MM.1S (cell line): ENCODE measurements at regions not wholly inside any gene's neighbourhood (a gene's known extent, or its start where the extent isn't known, plus 50 kb on each side); places are given as distances from the start of the nearest gene placed in this dataset.

ENCODE experiments used
- DNase-seq: peaks from one replicate; pipeline ENCODE4 v3.0.0-alpha.2; 2015
- H2AFZ ChIP-seq: fragments of 300-600 bp; sonication (generic); 2 replicates; pipeline ENCODE4 v1.6.0; 2016; ENCODE audit warnings: antibody characterized with exemption, low read length
- H3F3A ChIP-seq: fragments of 300-600 bp; sonication (generic); 2 replicates; pipeline ENCODE4 v1.6.1; 2016; ENCODE audit warnings: mild to moderate bottlenecking, antibody characterized with exemption, low read length, moderate library complexity, mixed read lengths; ENCODE audit not compliant: insufficient read depth
- H3K27ac ChIP-seq: fragments of 300-600 bp; sonication (generic); 2 replicates; pipeline ENCODE4 v1.5.1; 2016; ENCODE audit warnings: mild to moderate bottlenecking, low read length
- H3K27me3 ChIP-seq: fragments of 300-600 bp; sonication (generic); replicated peaks from 2 replicates; pipeline ENCODE4 v1.6.0; 2016; ENCODE audit warnings: low read length; ENCODE audit not compliant: insufficient read depth
- H3K36me3 ChIP-seq: fragments of 300-600 bp; sonication (generic); replicated peaks from 2 replicates; pipeline ENCODE4 v1.6.1; 2016; ENCODE audit warnings: mild to moderate bottlenecking, low read length, mixed read lengths; ENCODE audit not compliant: insufficient read depth
- H3K4me1 ChIP-seq: fragments of 300-600 bp; sonication (generic); 2 replicates; pipeline ENCODE4 v1.6.1; 2016; ENCODE audit warnings: low read length, mixed read lengths
- H3K4me2 ChIP-seq: fragments of 300-600 bp; sonication (generic); 2 replicates; pipeline ENCODE4 v1.6.0; 2016; ENCODE audit warnings: low read depth, low read length
- H3K4me3 ChIP-seq: fragments of 300-600 bp; sonication (generic); 2 replicates; pipeline ENCODE4 v1.5.1; 2016; ENCODE audit warnings: low read length, mixed read lengths
- H3K79me2 ChIP-seq: fragments of 300-600 bp; sonication (generic); 2 replicates; pipeline ENCODE4 v1.6.1; 2016; ENCODE audit warnings: mixed run types, low read length, mixed read lengths
- H3K9ac ChIP-seq: fragments of 300-600 bp; sonication (generic); 2 replicates; pipeline ENCODE4 v1.6.1; 2016; ENCODE audit warnings: low read length, mixed read lengths
- H3K9me2 ChIP-seq: fragments of 300-600 bp; sonication (generic); replicated peaks from 2 replicates; pipeline ENCODE4 v1.6.1; 2016; ENCODE audit warnings: mild to moderate bottlenecking, low read length, mixed read lengths; ENCODE audit not compliant: insufficient read depth
- H3K9me3 ChIP-seq: fragments of 300-600 bp; sonication (generic); replicated peaks from 2 replicates; pipeline ENCODE4 v1.6.1; 2016; ENCODE audit warnings: mild to moderate bottlenecking, low read length, mixed read lengths; ENCODE audit not compliant: insufficient read depth
- H4K20me1 ChIP-seq: fragments of 300-600 bp; sonication (generic); 2 replicates; pipeline ENCODE4 v1.6.1; 2016; ENCODE audit warnings: mild to moderate bottlenecking, low read length, moderate library complexity, mixed read lengths; ENCODE audit not compliant: insufficient read depth
- EZH2 ChIP-seq: fragments of 300-600 bp; sonication (generic); optimal IDR thresholded peaks from 2 replicates; pipeline ENCODE3; 2017; ENCODE audit warnings: low read depth, mild to moderate bottlenecking, antibody characterized with exemption, low read length, mixed read lengths
- EZH2phosphoT487 ChIP-seq: fragments of 300-600 bp; sonication (generic); IDR thresholded peaks from 2 replicates; pipeline ENCODE4 v1.6.1; 2018; ENCODE audit warnings: antibody characterized with exemption, low read length
- TF ChIP-seq, protein P1 (sequence below): fragments of 300-600 bp; sonication (generic); IDR thresholded peaks from 2 replicates; pipeline ENCODE4 v1.5.1; 2016; ENCODE audit warnings: antibody characterized with exemption, low read length, mixed read lengths

- TF ChIP-seq EZH2 (no peak), EZH2phosphoT487 (no peak)
- TF ChIP-seq, protein P1, sequence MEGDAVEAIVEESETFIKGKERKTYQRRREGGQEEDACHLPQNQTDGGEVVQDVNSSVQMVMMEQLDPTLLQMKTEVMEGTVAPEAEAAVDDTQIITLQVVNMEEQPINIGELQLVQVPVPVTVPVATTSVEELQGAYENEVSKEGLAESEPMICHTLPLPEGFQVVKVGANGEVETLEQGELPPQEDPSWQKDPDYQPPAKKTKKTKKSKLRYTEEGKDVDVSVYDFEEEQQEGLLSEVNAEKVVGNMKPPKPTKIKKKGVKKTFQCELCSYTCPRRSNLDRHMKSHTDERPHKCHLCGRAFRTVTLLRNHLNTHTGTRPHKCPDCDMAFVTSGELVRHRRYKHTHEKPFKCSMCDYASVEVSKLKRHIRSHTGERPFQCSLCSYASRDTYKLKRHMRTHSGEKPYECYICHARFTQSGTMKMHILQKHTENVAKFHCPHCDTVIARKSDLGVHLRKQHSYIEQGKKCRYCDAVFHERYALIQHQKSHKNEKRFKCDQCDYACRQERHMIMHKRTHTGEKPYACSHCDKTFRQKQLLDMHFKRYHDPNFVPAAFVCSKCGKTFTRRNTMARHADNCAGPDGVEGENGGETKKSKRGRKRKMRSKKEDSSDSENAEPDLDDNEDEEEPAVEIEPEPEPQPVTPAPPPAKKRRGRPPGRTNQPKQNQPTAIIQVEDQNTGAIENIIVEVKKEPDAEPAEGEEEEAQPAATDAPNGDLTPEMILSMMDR: no peak
- no peaks in the 10 kb centered on the region for H3K79me2 ChIP-seq
- no peak overlapping the region for H3K4me3 ChIP-seq
- H3K27me3 ChIP-seq: no peaks in the 10 kb centered on the region
- no peak for DNase-seq
- no peaks in the 10 kb centered on the region for H3K9me3 ChIP-seq
- no peak overlapping the region for H2AFZ ChIP-seq
- H4K20me1 ChIP-seq: no peaks in the 10 kb centered on the region
- no peak overlapping the region for H3K27ac ChIP-seq
- no peak overlapping the region for H3K9ac ChIP-seq
- H3K4me1 ChIP-seq: no peaks in the 10 kb centered on the region
- H3K36me3 ChIP-seq: no peaks in the 10 kb centered on the region
- no peaks in the 10 kb centered on the region for H3F3A ChIP-seq
- no peak overlapping the region for H3K4me2 ChIP-seq
- no peaks in the 10 kb centered on the region for H3K9me2 ChIP-seq
Measured at GRCh38 chr4:96380106-96380505, 540.2 kb downstream of the PDHA2 start.

DNA sequence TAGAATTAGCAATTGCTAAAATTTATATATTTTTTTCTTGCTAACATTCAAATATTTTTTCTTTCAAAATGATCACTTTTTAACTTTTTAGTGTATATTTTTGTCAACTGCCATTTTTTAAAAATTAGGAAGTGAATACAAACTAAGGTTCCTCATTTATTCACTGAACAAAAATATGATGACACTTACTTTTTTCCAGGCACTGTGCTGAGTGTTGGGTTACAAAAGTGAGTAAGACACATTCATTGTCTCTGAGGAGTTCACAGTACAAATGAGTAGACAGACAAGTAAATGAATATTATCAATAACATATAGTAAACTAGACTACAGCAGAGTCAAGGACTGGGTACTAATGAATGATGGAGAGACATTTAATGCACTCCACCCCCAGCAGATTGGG is 543.5 kb downstream of the PDHA2 start:
- H3K36me3 ChIP-seq: no peaks in the 10 kb centered on the region
- no peak overlapping the region for H3K4me2 ChIP-seq
- DNase-seq: no peak
- no peaks in the 10 kb centered on the region for H3K9me2 ChIP-seq
- H4K20me1 ChIP-seq: no peaks in the 10 kb centered on the region
- H3K79me2 ChIP-seq: no peaks in the 10 kb centered on the region
- no peak overlapping the region for H2AFZ ChIP-seq
- H3K4me1 ChIP-seq: no peaks in the 10 kb centered on the region
- no peaks in the 10 kb centered on the region for H3K27me3 ChIP-seq
- H3K4me3 ChIP-seq: no peak overlapping the region
- H3K9me3 ChIP-seq: no peaks in the 10 kb centered on the region
- H3K9ac ChIP-seq: no peak overlapping the region
- H3F3A ChIP-seq: no peaks in the 10 kb centered on the region
- TF ChIP-seq EZH2 (no peak), EZH2phosphoT487 (no peak)
- TF ChIP-seq, protein P1: no peak
- H3K27ac ChIP-seq: no peak overlapping the region

DNA sequence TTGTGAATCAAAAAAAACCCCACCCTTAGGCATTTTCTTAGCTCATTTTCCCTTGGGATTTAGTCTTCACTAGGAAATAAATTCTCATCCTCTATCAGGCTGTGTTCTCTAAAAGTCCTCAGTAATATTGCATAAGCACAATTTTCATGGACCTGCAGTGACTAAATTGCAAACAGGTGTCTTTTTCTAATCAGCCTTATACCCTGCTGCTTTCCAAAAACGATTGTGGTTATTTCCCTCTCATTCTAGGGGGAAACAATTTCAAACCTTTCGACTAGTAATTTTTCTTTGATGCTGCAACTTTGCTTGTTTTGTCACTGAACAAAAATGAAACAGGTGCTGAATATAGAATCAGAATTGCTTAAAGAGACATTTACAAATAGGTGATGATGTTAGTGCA is 549.9 kb downstream of the PDHA2 start:
- Histone ChIP-seq H3K9ac (no peak overlapping the region), H3F3A (no peaks in the 10 kb centered on the region), H3K4me2 (no peak overlapping the region), H2AFZ (no peak overlapping the region), H3K36me3 (no peaks in the 10 kb centered on the region), H4K20me1 (no peaks in the 10 kb centered on the region), H3K79me2 (no peaks in the 10 kb centered on the region), H3K4me1 (no peaks in the 10 kb centered on the region), H3K4me3 (no peak overlapping the region), H3K9me3 (no peaks in the 10 kb centered on the region), H3K27ac (no peak overlapping the region), H3K27me3 (no peaks in the 10 kb centered on the region), H3K9me2 (no peaks in the 10 kb centered on the region)
- no peak for DNase-seq
- TF ChIP-seq, protein P1: no peak

DNA sequence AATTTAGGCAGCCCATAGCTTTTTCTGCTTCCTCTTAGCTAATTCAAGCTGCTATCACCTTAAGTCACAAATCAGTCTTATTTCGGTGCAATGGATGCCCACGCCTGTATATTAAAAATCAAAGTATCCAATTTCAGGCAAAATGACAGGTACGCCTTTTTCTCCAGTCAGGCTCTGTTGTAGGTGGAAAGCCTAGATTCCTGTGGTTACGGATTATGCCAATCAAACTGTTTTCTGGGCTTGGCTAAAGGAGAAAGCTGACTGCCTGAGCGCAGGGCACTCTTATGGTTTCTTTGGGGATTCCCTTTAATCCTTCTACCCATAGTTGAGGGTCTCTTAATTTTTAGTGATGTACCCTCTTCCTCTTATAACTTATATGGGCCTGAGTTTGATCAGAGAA is 550.5 kb downstream of the PDHA2 start:
- no peaks in the 10 kb centered on the region for H3K9me3 ChIP-seq
- H3K4me1 ChIP-seq: no peaks in the 10 kb centered on the region
- H3K4me2 ChIP-seq: no peak overlapping the region
- no peak overlapping the region for H2AFZ ChIP-seq
- H3K9ac ChIP-seq: no peak overlapping the region
- no peaks in the 10 kb centered on the region for H3K36me3 ChIP-seq
- no peak overlapping the region for H3K27ac ChIP-seq
- H3K9me2 ChIP-seq: no peaks in the 10 kb centered on the region
- no peak overlapping the region for H3K4me3 ChIP-seq
- H3K27me3 ChIP-seq: no peaks in the 10 kb centered on the region
- no peaks in the 10 kb centered on the region for H4K20me1 ChIP-seq
- no peaks in the 10 kb centered on the region for H3F3A ChIP-seq
- DNase-seq: no peak
- TF ChIP-seq EZH2 (no peak), EZH2phosphoT487 (no peak)
- TF ChIP-seq, protein P1: no peak
- H3K79me2 ChIP-seq: no peaks in the 10 kb centered on the region
